GM23338 (cell line): ENCODE measurements at regions not wholly inside any gene's neighbourhood (a gene's known extent, or its start where the extent isn't known, plus 50 kb on each side); places are given as distances from the start of the nearest gene placed in this dataset.

Source experiments
- ATAC-seq: fragments of 200-7000 bp; cut with Tn5 transposase; 3 replicates; pipeline ENCODE4 v1.9.1; 2020
- DNase-seq: peaks from one replicate; pipeline ENCODE4 v3.0.0-alpha.2; 2015; ENCODE audit warnings: low spot score
- H2AFZ ChIP-seq: fragments of 200-600 bp; sonication (generic); 2 replicates; pipeline ENCODE4 v1.8.0; 2016; ENCODE audit warnings: antibody characterized with exemption, mild to moderate bottlenecking, moderate library complexity
- H3F3A ChIP-seq: fragments of 200-600 bp; sonication (generic); replicated peaks from 2 replicates; pipeline ENCODE4 v1.8.0; 2017; ENCODE audit warnings: antibody characterized with exemption, mixed run types, low read depth
- H3K27ac ChIP-seq: fragments of 200-600 bp; sonication (generic); 2 replicates; pipeline ENCODE4 v1.6.1; 2016; ENCODE audit warnings: low read depth
- H3K27me3 ChIP-seq: fragments of 200-600 bp; sonication (generic); 2 replicates; pipeline ENCODE4 v1.8.0; 2016; ENCODE audit warnings: mild to moderate bottlenecking, mixed run types, moderate library complexity; ENCODE audit not compliant: insufficient read depth
- H3K36me3 ChIP-seq: fragments of 200-600 bp; sonication (generic); 2 replicates; pipeline ENCODE4 v1.8.0; 2016; ENCODE audit warnings: mild to moderate bottlenecking; ENCODE audit not compliant: insufficient read depth
- H3K4me1 ChIP-seq: fragments of 200-600 bp; sonication (generic); 2 replicates; pipeline ENCODE4 v1.8.0; 2016; ENCODE audit warnings: mild to moderate bottlenecking, moderate library complexity; ENCODE audit not compliant: insufficient read depth
- H3K4me2 ChIP-seq: fragments of 200-600 bp; sonication (generic); 2 replicates; pipeline ENCODE4 v1.7.1; 2017; ENCODE audit warnings: mixed run types
- H3K4me3 ChIP-seq: fragments of 200-600 bp; sonication (generic); 2 replicates; pipeline ENCODE4 v1.6.1; 2016; ENCODE audit warnings: mixed run types
- H3K79me2 ChIP-seq: fragments of 200-600 bp; sonication (generic); replicated peaks from 2 replicates; pipeline ENCODE4 v1.8.0; 2017; ENCODE audit warnings: mild to moderate bottlenecking; ENCODE audit not compliant: insufficient read depth
- H3K9me2 ChIP-seq: fragments of 200-600 bp; sonication (generic); 2 replicates; pipeline ENCODE4 v1.8.0; 2017; ENCODE audit not compliant: insufficient read depth
- H4K20me1 ChIP-seq: fragments of 200-600 bp; sonication (generic); replicated peaks from 2 replicates; pipeline ENCODE4 v1.8.0; 2017; ENCODE audit warnings: mild to moderate bottlenecking; ENCODE audit not compliant: insufficient read depth
- H3K27ac Mint-ChIP-seq: 2 replicates; pipeline ENCODE4 v1.8.0; 2020; ENCODE audit warnings: inconsistent platforms, mild to moderate bottlenecking, moderate library complexity, mixed read lengths
- H3K27me3 Mint-ChIP-seq: 3 replicates; pipeline ENCODE4 v1.8.0; 2022; ENCODE audit warnings: low read depth, mild to moderate bottlenecking, moderate library complexity, mixed read lengths, inconsistent platforms; ENCODE audit not compliant: insufficient read depth, poor library complexity
- H3K36me3 Mint-ChIP-seq: 3 replicates; pipeline ENCODE4 v1.8.0; 2021; ENCODE audit warnings: low read depth, mild to moderate bottlenecking, inconsistent platforms, moderate library complexity, mixed read lengths
- H3K4me1 Mint-ChIP-seq: 3 replicates; pipeline ENCODE4 v1.8.0; 2020; ENCODE audit warnings: mild to moderate bottlenecking, inconsistent platforms, mixed read lengths
- H3K4me3 Mint-ChIP-seq: 3 replicates; pipeline ENCODE4 v1.8.0; 2021; ENCODE audit warnings: moderate library complexity, mild to moderate bottlenecking, inconsistent platforms, mixed read lengths
- H3K9me3 Mint-ChIP-seq: 3 replicates; pipeline ENCODE4 v1.8.0; 2020; ENCODE audit warnings: moderate library complexity, mild to moderate bottlenecking, inconsistent platforms, mixed read lengths
- EZH2phosphoT487 ChIP-seq: fragments of 200-600 bp; sonication (generic); IDR thresholded peaks from one replicate; pipeline ENCODE4 v1.8.1; 2018; ENCODE audit warnings: antibody characterized with exemption; ENCODE audit not compliant: unreplicated experiment
- NANOG ChIP-seq: IDR thresholded peaks from 2 replicates; pipeline ENCODE4 v1.6.1; 2016; ENCODE audit warnings: antibody characterized with exemption, borderline replicate concordance
- STAT1 ChIP-seq: IDR thresholded peaks from one replicate; pipeline ENCODE4 v1.6.1; 2016; ENCODE audit warnings: antibody characterized with exemption; ENCODE audit not compliant: unreplicated experiment
- ZNF114 ChIP-seq: fragments of 250-450 bp; sonication (Bioruptor Pico); IDR thresholded peaks from 2 replicates; pipeline ENCODE4 v1.5.0; 2020; ENCODE audit warnings: mild to moderate bottlenecking, moderate library complexity
- TF ChIP-seq, protein P1 (sequence below): fragments of 250-450 bp; sonication (Bioruptor Pico); IDR thresholded peaks from 2 replicates; pipeline ENCODE4 v1.5.0; 2020; ENCODE audit warnings: mild to moderate bottlenecking, moderate library complexity

GRCh38 chr6:139823099-139823807, 448.8 kb upstream of the CITED2 start (continued):
- TF ChIP-seq, protein P1, sequence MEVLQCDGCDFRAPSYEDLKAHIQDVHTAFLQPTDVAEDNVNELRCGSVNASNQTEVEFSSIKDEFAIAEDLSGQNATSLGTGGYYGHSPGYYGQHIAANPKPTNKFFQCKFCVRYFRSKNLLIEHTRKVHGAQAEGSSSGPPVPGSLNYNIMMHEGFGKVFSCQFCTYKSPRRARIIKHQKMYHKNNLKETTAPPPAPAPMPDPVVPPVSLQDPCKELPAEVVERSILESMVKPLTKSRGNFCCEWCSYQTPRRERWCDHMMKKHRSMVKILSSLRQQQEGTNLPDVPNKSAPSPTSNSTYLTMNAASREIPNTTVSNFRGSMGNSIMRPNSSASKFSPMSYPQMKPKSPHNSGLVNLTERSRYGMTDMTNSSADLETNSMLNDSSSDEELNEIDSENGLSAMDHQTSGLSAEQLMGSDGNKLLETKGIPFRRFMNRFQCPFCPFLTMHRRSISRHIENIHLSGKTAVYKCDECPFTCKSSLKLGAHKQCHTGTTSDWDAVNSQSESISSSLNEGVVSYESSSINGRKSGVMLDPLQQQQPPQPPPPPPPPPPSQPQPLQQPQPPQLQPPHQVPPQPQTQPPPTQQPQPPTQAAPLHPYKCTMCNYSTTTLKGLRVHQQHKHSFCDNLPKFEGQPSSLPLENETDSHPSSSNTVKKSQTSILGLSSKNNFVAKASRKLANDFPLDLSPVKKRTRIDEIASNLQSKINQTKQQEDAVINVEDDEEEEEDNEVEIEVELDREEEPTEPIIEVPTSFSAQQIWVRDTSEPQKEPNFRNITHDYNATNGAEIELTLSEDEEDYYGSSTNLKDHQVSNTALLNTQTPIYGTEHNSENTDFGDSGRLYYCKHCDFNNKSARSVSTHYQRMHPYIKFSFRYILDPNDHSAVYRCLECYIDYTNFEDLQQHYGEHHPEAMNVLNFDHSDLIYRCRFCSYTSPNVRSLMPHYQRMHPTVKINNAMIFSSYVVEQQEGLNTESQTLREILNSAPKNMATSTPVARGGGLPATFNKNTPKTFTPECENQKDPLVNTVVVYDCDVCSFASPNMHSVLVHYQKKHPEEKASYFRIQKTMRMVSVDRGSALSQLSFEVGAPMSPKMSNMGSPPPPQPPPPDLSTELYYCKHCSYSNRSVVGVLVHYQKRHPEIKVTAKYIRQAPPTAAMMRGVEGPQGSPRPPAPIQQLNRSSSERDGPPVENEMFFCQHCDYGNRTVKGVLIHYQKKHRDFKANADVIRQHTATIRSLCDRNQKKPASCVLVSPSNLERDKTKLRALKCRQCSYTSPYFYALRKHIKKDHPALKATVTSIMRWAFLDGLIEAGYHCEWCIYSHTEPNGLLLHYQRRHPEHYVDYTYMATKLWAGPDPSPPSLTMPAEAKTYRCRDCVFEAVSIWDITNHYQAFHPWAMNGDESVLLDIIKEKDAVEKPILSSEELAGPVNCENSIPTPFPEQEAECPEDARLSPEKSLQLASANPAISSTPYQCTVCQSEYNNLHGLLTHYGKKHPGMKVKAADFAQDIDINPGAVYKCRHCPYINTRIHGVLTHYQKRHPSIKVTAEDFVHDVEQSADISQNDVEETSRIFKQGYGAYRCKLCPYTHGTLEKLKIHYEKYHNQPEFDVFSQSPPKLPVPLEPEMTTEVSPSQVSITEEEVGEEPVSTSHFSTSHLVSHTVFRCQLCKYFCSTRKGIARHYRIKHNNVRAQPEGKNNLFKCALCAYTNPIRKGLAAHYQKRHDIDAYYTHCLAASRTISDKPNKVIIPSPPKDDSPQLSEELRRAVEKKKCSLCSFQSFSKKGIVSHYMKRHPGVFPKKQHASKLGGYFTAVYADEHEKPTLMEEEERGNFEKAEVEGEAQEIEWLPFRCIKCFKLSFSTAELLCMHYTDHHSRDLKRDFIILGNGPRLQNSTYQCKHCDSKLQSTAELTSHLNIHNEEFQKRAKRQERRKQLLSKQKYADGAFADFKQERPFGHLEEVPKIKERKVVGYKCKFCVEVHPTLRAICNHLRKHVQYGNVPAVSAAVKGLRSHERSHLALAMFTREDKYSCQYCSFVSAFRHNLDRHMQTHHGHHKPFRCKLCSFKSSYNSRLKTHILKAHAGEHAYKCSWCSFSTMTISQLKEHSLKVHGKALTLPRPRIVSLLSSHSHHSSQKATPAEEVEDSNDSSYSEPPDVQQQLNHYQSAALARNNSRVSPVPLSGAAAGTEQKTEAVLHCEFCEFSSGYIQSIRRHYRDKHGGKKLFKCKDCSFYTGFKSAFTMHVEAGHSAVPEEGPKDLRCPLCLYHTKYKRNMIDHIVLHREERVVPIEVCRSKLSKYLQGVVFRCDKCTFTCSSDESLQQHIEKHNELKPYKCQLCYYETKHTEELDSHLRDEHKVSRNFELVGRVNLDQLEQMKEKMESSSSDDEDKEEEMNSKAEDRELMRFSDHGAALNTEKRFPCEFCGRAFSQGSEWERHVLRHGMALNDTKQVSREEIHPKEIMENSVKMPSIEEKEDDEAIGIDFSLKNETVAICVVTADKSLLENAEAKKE, result no peak
- TF ChIP-seq NANOG (no peak), ZNF114 (CRISPR knock-in tag) (no peak), STAT1 (no peak)

GRCh38 chr6:139821676-139822223, 447.3 kb upstream of the CITED2 start:
- H2AFZ ChIP-seq, result no peak overlapping the region
- no peak for ATAC-seq
- H3K4me2 ChIP-seq, result no peak overlapping the region

More at GRCh38 chr6:139821676-139822223, 447.3 kb upstream of the CITED2 start:
- no peak for DNase-seq
- Mint-ChIP-seq H3K4me1 (no peaks in the 10 kb centered on the region), H3K27me3 (peaks cover 2% of the 10 kb centered on the region), H3K9me3 (no peaks in the 10 kb centered on the region), H3K4me3 (no peak overlapping the region), H3K27ac (no peak overlapping the region), H3K36me3 (no peaks in the 10 kb centered on the region)
- TF ChIP-seq EZH2phosphoT487, result no peak
- Histone ChIP-seq H3F3A (no peaks in the 10 kb centered on the region), H3K4me3 (no peak overlapping the region), H4K20me1 (no peaks in the 10 kb centered on the region), H3K79me2 (no peaks in the 10 kb centered on the region), H3K9me2 (peaks cover 15% of the 10 kb centered on the region; the same call in 1 of the 2 replicates), H3K36me3 (no peaks in the 10 kb centered on the region), H3K27ac (no peak overlapping the region), H3K4me1 (no peaks in the 10 kb centered on the region), H3K27me3 (no peaks in the 10 kb centered on the region)
